Fibroblast of skin of left biceps (primary cell): ENCODE measurements at regions not wholly inside any gene's neighbourhood (a gene's known extent, or its start where the extent isn't known, plus 50 kb on each side); places are given as distances from the start of the nearest gene placed in this dataset.
A peak's percentile ranks its signal among the peaks of the same experiment; 100 is the strongest.
"Not testable (repeated sequence)": the region's sequence is repeated elsewhere in the genome, so short reads cannot be mapped to it uniquely, and the experiment has no call there.

ENCODE experiments used
- DNase-seq, 2 experiments: peaks; one replicate each; pipeline ENCODE4 v3.0.0-alpha.2; 2013; ENCODE audit warnings: low read depth in 2 of 2

DNA sequence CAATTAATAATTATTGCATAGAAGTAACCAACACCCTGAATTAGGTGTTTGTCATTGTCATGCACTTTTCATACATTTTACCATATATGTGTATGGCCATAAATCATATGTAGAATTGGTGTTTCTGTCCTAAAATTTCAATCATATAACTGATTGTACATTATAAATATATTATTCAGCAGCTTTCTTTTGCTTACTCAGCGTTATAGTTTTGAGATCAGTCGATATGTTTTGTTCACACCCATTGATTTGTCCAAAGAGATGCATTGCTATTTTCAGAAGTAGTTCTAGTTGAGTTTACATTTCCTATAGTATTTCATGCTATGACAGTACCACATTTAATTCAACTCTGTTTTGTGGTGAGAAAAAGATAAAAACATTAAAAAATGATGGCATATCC is 50.5 kb upstream of the PARP4 start:
- no peak for DNase-seq

DNA sequence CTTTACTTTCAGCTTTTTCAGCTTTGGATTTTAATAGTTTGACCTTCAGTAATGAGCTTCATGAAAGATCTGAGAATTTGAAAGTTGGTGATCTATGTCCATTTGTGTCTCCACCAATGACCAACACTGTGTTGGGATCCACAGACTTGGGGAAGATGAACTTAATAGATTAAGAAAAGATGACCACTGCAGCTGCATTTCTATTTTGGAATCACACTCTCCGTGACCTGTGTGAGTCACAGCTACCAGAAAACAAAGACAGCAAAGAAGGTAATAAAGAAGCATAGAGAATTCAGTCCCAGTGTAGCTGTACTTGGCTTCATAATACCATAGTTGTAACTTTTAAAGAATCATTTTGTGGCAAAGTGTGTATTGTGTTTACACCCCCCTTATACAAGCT is 51.4 kb upstream of the PARP4 start:
- not testable (repeated sequence) for DNase-seq

DNA sequence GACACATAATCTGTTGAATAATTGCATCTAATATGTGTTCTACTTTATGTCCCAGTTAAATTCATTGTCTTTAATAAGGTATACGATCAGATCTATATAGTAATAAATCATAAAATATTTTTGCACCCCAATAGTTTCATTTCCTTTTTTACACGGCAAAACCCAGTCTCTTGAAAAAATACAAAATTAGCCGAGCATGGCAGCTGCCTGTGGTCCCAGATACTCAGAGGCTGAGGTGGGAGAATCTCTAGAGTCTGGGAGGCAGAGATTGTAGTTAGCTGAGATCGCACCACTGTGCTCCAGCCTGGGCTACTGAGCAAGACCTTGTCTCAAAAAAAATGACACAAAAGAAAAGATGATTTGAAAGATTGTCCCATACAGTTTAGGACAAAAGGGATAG is 52.3 kb upstream of the PARP4 start:
- no peak for DNase-seq

DNA sequence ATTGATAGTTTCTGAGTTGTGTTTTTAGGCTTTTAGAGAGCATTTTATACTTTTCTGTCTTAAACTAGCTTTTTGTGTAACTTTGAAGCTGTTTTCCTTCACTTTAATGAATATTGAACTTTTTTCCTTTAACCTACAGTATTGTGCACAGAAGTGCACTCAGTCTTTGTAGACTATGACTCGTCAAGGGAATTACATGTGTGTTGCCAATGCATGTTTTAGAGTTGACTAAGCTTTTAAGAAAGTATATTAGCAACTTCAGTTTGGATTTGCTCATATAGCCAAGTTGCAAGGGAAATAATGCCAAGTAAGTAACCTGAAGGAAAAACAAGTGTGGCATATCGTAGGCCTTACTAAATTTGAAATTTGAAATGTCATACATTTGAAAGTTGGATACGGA is 55.0 kb upstream of the PARP4 start:
- DNase-seq: peak in 1 of 2 experiments; percentile 26

DNA sequence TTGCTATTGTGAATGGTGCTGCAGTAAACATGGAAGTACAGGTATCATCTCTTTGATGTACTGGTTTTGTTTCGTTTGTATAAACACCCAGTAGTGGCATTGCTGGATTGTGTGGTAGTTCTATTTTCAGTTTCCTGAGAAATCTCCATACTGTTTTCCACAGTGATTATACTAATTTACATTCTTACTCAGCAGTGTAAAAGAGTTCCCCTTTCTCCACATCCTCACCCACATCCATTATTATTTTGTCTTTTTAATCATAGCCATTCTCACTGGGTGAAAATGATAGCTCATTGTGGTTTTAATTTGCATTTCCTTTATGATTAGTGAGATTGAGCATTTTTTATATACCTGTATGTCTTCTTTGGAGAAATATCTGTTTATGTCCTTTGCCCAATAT is 62.3 kb upstream of the PARP4 start:
- no peak for DNase-seq

DNA sequence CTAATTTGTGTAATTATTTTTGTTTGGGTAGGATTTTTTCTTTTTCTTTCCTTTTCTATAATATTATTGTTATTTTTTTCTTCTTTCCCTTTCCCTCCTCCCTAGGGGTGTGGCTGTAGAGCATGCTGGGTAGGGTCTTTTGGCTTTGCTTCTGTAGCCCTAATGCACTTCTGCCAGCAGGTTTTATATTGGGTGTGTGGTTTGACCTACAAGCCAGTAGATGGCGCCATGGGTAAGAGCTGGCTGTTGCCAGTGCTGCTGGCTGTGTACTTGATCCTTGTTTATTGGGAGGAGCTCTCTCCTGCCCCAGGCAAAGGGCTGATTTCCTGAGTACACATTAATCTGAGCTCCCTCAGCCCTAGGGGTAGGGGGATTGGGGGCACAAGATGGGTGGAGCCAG is 67.7 kb upstream of the PARP4 start:
- peak in 1 of 2 experiments; percentile 11 for DNase-seq

DNA sequence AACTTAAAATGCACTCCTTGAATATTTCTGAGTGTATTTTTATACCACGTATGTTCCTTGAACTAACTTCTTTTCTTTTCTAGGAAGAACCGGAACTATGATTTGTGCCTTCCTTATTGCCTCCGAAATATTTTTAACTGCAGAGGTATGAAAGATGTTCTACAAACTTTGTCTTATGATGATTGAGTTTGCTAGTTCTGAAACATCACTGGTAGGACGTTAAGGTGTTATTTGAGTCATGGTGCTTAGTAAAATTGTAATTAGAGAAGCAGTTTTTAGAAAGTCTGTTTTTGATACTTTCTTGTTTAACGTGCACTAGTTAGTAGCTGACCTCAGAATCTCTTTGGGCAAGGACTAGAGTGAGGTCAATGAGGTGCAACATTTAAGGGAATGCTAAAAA is 69.0 kb upstream of the PARP4 start:
- DNase-seq: not testable (repeated sequence)

DNA sequence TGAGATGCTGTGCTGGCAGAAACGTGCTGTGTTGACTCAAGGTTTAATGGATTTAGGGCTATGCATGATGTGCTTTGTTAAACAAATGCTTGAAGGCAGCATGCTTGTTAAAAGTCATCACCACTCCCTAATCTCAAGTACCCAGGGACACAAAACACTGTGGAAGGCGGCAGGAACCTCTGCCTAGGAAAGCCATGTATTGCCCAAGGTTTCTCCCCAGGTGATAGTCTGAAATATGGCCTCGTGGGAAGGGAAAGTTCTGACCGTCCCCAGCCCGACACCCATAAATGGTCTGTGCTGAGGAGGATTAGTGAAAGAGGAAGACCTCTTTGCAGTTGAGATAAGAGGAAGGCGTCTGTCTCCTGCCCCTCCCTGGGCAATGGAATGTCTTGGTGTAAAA is 79.1 kb upstream of the PARP4 start:
- DNase-seq: not testable (repeated sequence)

DNA sequence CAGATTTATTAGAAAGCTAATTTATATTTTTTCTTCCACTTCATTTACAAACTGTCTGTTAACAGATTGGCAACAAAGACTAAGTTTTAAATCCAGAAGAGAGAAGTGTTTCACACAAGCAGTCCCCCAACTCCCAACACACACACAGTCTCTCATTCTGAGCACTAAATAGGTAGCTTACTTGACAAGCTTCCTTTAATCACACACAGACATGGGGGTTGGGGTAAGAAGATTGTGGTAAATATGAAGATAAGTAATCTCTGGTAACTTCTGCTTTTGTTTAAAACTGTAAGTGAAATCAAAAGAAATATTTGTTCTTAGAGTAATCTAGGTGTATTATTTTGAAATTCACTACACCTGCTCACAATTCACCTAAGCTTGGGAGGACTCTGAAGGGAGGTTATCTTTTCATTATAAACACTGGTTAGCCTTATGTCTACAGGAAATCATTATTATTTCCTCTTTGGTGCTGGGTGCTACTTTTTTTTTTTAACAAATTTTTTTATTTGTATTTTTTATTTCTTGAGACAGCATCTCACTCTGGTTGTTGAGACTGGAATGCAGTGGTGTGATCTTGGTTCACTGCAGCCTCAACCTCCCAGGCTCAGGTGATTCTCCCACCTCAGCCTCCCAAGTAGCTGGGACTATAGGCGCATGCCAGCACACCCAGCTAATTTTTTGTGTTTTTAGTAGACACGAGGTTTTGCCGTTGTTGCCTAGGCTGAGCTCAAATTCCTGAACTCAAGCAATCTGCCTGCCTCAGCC is 82.1 kb upstream of the ATP12A start:
- DNase-seq: not testable (repeated sequence)

DNA sequence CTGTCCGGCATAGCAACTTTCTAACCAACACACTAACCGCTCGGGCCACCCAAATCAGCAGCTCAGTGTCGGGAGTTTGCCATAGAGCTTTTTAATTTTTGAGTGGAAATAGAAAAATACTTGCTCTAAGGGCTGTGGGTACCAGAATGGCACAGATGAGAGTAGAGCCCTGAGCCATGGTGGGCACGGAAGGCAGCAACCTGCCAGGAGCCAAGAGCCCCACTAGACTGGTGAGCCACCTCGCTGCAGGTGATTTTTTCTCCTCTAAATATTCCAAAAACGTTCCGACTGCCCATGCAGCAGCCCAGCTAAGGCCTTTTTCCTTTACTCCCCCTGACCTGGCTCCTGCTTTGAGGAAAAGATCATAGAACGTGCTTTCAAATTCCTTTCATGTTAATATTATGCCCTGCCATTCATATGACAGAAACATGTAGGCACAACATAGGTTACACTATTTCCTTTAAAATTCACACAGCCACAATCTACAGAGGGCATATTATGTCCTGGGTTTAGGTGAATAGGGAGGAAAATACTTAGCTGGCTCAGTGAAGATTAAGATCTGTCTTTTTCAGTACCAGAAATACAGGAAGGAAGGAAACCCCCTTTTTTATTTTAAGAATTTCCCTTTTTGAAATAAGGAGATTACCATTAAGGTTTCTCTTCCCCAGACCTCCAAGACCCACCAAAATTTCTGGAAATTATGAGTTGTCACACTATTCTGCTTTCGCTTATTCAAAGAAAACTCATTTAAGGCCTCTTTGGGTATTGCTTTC is 81.0 kb upstream of the ATP12A start:
- not testable (repeated sequence) for DNase-seq

DNA sequence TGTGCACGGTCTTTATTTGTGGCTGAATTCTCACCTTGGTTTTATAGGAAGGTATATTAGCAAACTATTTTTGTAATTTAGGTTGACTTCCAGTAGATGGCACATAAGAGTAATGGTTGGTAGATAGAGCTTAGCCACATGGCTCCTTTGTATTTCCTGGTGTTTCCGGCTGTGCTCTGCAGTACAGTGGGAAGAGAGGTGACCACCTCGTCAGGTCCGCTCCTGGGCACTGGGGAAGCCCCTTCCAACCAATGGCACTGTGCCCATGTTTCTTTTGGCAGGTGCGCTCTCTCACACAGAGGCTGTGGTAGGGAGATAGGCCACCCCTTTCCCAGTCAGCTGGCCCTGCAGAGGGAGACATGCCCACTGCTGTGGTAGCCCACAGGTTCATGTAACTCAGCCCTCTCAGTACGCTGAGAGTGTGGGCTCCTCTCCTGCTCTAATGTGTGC is 74.3 kb upstream of the ATP12A start:
- DNase-seq: no peak

DNA sequence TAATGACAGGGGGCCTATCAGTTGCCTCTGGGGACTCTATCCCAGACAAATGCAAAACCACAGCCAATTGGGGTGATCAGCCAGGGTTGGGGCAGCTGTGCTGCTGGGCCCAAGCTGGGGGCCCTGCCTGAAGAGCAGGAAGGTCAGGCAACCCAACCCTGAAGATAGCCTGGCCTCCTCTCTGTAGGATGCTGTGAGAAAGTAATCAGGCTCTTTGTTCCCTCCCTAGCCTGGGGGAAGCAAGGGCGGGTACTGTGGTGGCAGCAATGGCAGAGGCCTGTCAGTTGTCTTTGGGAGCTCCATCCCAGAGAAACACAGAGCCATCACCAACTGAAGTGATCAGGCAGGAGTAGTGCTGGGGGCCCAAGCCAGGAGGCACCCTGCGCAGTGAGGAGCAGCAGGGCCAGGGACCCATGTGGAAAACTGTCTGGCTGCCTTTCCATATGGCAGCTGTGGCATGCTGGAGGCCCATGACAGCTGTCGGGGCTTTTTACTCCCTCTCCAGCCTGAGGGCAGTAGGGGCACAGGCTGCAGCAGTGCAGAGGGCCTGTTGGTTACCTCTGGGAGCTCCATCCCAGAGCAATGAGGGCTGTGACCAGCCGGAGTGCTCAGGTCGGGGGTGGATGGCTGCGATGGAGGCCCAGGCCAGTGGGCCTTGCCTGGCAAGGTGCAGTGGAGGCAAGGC is 73.6 kb upstream of the ATP12A start:
- no peak for DNase-seq

DNA sequence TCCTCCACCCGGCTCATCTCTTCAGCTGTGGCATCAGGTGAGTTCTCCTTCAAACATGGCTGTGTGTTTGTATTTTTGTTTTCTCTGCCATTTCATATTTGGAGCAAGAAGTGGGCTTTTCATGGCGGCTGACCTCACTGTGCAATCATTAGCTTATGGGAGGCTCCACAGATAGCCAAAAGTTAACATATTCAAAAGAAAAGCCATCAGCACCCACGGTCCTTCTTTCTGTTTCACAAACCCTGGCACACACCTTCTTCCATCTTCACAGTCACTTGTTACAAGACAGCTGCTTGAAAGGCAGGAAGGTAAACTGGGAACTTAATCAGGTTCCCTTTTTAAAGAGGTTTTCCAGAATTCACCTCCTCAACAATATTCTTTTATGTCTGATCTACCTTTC is 69.3 kb upstream of the ATP12A start:
- DNase-seq: no peak

DNA sequence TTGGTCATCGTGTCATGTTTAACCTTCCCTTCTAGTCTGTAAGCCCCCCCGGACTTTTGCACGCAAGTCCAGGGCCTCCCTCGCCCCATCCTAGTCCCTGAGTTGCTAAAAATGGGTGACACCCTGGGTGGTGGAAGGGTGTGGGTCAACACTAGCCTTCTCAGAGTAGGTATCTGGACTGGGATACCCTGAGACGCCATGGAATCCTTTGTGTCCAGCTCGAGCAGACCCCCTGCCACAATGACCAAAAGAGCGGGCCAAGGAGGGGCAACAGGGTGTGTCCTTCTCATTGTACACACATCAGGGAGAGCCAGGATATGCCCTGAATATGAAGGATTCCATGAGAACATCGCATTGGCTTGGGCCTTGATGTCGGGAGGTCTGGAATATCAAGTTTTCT is 67.5 kb upstream of the ATP12A start:
- no peak for DNase-seq

DNA sequence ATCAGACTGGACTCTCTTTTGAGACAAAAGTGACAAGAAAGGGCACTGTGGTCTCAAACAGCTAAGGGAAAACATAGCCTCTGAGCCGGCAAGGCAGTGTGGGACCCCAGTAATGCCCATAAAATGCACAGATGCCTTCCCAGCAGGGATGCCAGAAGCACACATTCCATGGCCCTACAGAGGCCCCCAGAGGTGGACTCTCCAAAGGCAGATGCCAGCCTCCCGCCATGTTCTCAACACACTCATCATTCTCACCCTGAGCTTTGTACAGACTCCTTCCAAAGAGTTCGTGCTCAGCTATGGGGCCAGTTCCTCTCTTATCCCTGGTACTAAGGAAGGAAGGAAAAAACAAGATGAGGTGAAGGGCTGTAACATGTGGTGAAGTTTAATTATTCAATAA is 67.1 kb upstream of the ATP12A start:
- DNase-seq: no peak

DNA sequence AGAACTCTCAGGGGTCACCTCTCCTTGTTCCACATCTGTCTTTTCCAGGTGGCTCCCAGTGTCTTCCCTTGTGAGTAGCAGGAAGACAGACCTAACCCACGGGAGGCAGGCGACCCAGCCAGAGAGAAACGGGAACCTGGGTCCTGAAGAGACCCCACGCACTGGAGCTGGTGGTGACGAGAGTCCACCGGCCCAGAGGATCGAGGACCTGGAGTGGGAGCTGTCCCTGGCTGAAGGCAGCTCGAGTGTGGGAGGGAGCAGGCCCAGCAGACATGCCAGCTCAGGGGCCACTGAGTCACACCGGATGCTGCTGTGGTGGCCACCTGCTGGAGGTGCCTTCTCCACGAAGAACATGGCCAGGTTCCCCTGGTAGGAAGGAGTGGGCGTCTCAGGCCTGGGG is 66.5 kb upstream of the ATP12A start:
- DNase-seq: no peak

DNA sequence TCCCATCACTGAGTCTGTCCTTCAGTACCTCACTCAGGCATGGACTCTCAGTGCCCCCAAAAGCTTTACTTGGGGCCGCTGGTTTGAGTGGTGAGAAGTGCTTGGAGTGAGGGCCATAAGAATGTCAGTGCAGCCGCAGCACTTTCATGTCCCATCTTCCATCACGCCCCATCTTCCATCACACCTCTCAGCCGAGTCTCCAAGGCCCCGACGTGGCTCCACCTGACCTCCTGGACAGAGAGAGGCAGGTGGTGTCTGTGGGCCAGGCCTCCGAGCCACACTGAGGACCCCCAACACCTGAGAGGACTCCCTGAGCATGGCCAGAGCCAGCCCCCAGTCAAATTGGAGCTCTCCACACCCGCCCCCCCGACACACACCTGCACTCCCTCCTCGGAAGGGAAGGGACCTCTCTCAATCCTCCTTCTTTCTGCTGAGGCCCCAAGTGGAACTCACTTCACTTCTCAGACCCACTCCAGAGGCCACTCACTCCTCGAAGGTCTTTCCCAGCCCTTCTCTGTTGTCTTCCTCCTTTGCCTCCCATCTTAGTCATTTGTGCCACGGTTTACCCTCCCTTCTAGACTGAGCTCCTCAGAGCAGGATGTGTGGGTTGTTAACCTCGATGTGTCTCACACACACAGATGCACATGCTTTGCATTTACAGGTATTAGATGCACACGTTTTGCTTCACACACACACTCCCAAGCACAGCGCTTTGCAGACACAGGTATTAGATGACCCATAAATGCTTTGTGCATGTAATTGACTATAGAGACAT is 65.7 kb upstream of the ATP12A start:
- no peak for DNase-seq

DNA sequence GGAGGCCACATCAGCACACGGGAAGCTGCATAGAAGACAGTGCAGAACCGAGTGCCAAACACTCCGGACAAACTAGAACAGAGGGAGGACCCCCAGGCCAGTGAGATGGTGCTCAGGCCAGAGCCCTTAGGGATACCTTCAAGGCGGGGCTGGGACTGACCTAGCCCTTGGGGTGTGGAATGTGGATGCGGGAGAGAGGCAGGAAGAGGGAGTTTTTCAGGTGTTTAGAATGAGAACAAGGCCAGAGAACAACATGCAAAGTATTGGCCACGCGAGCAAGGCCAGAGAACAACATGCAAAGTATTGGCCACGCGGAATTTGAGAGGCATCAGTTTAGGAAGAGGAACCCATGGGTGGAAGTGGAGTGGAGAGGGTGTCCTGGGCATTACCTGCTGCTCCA is 65.1 kb upstream of the ATP12A start:
- no peak for DNase-seq

DNA sequence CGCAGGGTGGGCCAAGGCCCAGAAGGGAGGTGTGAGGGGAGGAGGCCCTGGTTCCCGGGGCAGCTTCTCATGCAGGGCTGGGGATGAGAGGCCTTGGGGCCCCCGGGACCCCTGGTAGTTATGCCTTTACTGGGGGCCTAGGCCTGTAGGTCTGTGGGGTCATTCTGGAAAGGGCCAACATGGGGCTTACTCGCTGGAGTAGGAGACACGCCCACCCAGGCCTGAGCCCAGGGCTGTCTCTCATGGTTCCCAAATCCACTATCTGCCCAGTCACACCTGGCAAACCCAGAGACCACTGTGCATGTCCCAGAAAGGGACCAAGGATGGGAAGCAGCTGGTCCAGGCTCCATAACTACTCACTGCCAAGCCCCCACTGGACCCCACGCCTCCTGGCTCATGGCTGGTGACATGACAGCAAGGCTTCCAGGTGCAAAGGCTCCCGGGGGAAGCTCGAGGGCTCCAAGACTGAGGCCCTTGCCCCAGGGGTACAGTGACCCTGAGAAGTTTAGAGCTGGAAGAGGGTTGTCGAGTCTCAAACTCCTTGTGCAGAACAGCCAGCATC is 64.2 kb upstream of the ATP12A start:
- DNase-seq: no peak

DNA sequence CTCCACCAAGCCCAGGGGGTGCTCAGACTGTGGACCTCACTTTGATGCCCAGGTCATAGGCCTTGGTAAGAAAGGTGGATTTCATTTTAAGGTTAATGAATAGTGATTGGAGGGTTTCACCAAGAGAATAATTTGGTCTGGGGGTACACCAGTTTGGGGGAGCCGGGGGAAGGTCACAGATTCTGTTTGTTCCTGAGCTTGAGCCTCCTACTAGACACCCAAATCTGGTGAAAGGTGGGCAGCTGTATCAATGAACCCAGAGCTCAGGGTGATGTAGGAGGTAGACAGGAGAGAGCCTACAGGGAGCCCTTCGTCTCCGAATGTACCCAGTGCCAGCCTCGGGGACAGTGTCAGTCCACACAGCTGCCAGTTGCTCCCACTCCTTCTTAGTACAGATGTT is 63.7 kb upstream of the ATP12A start:
- no peak for DNase-seq

DNA sequence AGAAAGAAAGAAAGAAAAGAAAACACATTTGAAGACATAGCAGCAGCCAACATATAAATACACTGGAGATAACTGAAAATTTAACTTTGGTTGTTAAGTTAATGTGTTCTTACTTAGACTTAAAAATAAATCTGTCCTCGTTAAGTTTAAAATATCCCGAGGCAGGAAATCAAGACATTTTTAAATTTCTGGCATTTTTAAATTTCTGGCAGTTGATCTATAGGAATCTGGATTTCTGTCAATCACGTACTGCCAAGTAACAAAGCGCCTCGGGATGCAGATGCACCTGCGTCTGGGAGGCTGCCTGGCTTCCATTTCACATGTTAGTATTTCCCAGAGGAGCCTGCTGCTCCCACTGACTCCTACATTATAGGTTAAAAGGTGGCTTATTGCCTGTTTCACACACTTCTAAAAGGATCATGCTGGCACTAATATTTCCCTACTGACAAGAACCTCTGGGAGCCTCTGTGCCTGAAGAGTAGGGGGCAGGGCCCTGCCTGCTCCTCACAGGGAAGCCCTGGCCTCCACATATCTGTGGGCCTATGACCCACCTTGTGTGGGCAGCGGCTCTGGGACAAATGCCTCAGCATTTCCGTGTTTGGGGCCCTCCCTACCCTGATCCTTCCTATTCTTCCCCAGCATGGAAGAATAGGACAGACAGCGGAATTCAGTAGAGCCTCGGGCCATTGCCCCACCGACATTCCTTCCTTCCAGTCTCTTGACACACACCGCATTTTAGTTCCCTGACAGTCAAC is 62.8 kb upstream of the ATP12A start:
- DNase-seq: no peak
